ENCODE measurements at regions not wholly inside any gene's neighbourhood (a gene's known extent, or its start where the extent isn't known, plus 50 kb on each side); places are given as distances from the start of the nearest gene placed in this dataset.

DNA sequence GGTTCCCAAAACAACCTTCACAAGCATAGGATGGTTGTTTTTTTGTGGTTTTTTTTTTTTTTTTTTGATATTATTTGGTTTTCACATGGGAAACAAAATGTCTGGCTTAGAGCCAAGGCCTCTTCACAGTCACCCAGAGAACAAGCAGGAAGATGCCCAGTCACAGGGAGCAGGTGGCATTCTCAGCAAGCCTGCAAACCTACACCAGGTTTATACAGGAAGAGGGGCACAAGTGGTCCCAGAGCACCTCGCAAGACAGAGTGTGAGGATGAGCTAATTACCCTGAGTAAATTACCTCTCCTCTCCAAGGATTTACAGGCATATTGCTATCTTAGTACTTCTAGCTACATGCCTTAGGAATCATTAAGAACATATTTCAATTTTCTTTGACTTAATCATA is 1375.6 kb downstream of the EFNB2 start:
- TF ChIP-seq, protein P1, sequence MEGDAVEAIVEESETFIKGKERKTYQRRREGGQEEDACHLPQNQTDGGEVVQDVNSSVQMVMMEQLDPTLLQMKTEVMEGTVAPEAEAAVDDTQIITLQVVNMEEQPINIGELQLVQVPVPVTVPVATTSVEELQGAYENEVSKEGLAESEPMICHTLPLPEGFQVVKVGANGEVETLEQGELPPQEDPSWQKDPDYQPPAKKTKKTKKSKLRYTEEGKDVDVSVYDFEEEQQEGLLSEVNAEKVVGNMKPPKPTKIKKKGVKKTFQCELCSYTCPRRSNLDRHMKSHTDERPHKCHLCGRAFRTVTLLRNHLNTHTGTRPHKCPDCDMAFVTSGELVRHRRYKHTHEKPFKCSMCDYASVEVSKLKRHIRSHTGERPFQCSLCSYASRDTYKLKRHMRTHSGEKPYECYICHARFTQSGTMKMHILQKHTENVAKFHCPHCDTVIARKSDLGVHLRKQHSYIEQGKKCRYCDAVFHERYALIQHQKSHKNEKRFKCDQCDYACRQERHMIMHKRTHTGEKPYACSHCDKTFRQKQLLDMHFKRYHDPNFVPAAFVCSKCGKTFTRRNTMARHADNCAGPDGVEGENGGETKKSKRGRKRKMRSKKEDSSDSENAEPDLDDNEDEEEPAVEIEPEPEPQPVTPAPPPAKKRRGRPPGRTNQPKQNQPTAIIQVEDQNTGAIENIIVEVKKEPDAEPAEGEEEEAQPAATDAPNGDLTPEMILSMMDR (conservative IDR thresholded peaks at IDR 0.05; ENCODE audit: low read depth, low read length) = no peak
- TF ChIP-seq EZH2phosphoT487 (IDR thresholded peaks at IDR 0.05; ENCODE audit: borderline replicate concordance, low read length) = no peak
- no peak for TF ChIP-seq EZH2 (IDR thresholded peaks at IDR 0.05; ENCODE audit: low read length, unreplicated experiment)
